Retinal pigment epithelial cell (primary cell): ENCODE measurements at regions not wholly inside any gene's neighbourhood (a gene's known extent, or its start where the extent isn't known, plus 50 kb on each side); places are given as distances from the start of the nearest gene placed in this dataset.

Experiments used
- DNase-seq: peaks from one replicate; pipeline ENCODE4 v3.0.0-alpha.2; 2010; ENCODE audit warnings: low read depth
- H3K4me3 ChIP-seq: 2 replicates; pipeline ENCODE4 v1.5.1; 2011; ENCODE audit warnings: mild to moderate bottlenecking, low read length, control low read depth, moderate library complexity
- CTCF ChIP-seq: conservative IDR thresholded peaks from 2 replicates; pipeline ENCODE4 v1.5.1; 2011; ENCODE audit warnings: low read depth, low read length, control low read depth, inconsistent platforms

DNA sequence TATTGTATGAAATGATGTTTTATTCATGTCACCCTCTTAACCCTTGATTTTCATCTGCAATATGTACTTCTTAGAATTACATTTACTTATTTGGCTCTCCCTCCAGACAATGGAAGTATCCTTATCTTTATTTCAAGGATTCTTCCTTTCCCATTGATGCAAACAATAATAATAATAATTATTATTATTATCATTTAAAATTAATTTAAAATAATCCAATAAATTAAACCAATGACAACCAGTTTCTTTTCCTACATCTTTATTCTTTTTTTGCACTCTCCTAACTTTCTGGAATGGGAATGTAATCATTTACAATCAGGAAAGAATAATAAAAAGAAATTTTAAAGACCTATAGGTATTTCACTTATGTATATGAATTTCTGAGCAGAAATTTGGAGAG, 504.4 kb downstream of the INHBA start:
- DNase-seq: no peak
- H3K4me3 ChIP-seq: no peak overlapping the region
- TF ChIP-seq CTCF: no peak

GRCh38 chr7:41197769-41198168, 505.1 kb downstream of the INHBA start:
- no peak for TF ChIP-seq CTCF
- H3K4me3 ChIP-seq: no peak overlapping the region
- no peak for DNase-seq

DNA sequence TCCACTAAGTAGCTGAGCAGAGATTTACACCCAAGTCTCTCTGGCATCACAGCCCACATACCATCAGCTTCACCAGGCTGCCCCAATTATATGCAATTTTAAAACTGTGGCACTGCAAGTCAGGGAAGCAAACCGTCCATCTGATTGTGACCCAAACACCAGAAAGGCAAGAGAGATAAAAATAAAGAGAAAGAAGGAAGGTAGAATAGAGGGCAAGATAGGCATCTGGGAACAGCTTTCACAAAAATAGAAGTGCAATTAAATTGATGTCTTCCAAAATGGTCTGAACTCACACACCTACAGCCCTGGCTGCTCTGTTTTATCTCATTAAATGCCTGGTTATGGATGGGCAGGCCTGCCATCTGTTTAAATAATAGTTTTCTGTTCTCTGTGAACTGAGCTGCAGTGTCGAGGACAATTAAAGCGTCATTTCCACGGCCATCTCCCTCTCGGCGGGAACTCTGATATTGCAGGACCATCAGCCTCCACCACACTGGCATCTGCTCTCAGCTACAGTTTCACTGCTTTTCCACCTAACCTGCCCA, 509.1 kb downstream of the INHBA start:
- TF ChIP-seq CTCF: no peak
- no peak overlapping the region for H3K4me3 ChIP-seq
- no peak for DNase-seq

DNA sequence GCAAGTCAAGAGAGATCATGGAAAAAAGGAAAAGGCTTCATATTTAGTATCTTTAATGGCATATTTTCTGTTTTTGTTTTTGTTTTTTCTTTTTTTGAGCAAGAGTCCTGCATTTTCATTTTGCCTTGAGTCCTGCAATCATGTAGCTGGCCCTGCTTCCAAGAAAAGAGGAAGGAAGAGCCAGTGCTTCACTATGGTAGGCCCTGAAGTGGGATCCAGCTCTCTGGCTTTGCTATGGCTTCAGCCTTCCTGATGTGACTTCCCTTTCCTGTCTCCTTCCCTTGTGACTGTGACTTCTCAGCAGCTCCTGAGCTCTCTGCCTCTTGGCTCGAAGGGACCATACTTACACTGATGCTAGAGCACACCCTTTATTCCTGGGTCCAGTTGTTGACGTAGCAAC, 512.3 kb downstream of the INHBA start:
- no peak overlapping the region for H3K4me3 ChIP-seq
- TF ChIP-seq CTCF: no peak
- DNase-seq: no peak

- no peak for TF ChIP-seq CTCF
- DNase-seq: peak; percentile 69
- no peak overlapping the region for H3K4me3 ChIP-seq
Observed at GRCh38 chr7:41189866-41190265, 513.0 kb downstream of the INHBA start.

- TF ChIP-seq CTCF: no peak
- H3K4me3 ChIP-seq: no peak overlapping the region
- DNase-seq: peak; percentile 72
Observed at GRCh38 chr7:41188163-41189130, 514.4 kb downstream of the INHBA start.

GRCh38 chr7:41187322-41187721, 515.6 kb downstream of the INHBA start:
- no peak overlapping the region for H3K4me3 ChIP-seq
- no peak for DNase-seq
- no peak for TF ChIP-seq CTCF
